Body of pancreas (tissue), 4 donors: ENCODE measurements at regions not wholly inside any gene's neighbourhood (a gene's known extent, or its start where the extent isn't known, plus 50 kb on each side); places are given as distances from the start of the nearest gene placed in this dataset.

ENCODE experiments used
- ATAC-seq: fragments of 150-250 bp; one replicate; pipeline ENCODE4 v1.9.1; 2016
- DNase-seq, 4 donors: peaks; one replicate each; pipeline ENCODE4 v3.0.0-alpha.2; 2019
- H3K27ac ChIP-seq, 4 donors: fragments of 200-600 bp; sonication (generic); 1 replicate in 3 of 4; 2 replicates in 1 of 4; pipeline versions ENCODE4 v1.5.1 to v1.6.1; 2016 to 2019; ENCODE audit warnings: mild to moderate bottlenecking in 1 of 4, mixed read lengths in 1 of 4, moderate library complexity in 1 of 4
- H3K27me3 ChIP-seq, 2 donors: fragments of 200-600 bp; sonication (generic); one replicate each; pipeline ENCODE4 v1.6.0; 2016; ENCODE audit warnings: mild to moderate bottlenecking in 1 of 2
- H3K36me3 ChIP-seq, 2 donors: fragments of 200-600 bp; sonication (generic); replicated peaks in 1 of 2; 2 replicates each; pipeline ENCODE4 v1.5.1; 2016; ENCODE audit warnings: low read depth in 2 of 2; ENCODE audit not compliant: insufficient read depth in 1 of 2
- H3K4me1 ChIP-seq: fragments of 200-600 bp; sonication (generic); one replicate; pipeline ENCODE4 v1.6.0; 2016
- H3K4me3 ChIP-seq, 2 donors: fragments of 200-600 bp; sonication (generic); 1 replicate in 1 of 2; 2 replicates in 1 of 2; pipeline ENCODE4 v1.5.1; 2016 to 2019
- H3K9me3 ChIP-seq, 3 donors: fragments of 200-600 bp; sonication (generic); 1 replicate in 2 of 3; 2 replicates in 1 of 3; pipeline ENCODE4 v1.5.1; 2016
- POLR2A ChIP-seq, 3 donors: fragments of 450-650 bp; IDR thresholded peaks; one replicate each; pipeline ENCODE4 v1.6.1; 2016; ENCODE audit warnings: antibody characterized with exemption in 3 of 3, mild to moderate bottlenecking in 2 of 3
- WGBS, 2 donors: methylation state at CpG; one replicate each; pipeline ENCODE4 v1.1.5; 2017; 5-methylcytosine and 5-hydroxymethylcytosine counted together
- intact Hi-C: fragments of 100-400 bp; cut with DNase I; formaldehyde crosslinking; loops from one replicate; pipeline ENCODE4 v1.15.1; 2023
- TF ChIP-seq, protein P1 (sequence below), 7 experiments: fragments of 450-650 bp in 4 of 7; fragments of 200-600 bp in 3 of 7; sonication (generic) in 3 of 7; IDR thresholded peaks; one replicate each; pipeline ENCODE4 v1.5.1; 2016 to 2019; ENCODE audit warnings: antibody characterized with exemption in 7 of 7

- Histone ChIP-seq H3K36me3 (no peaks in the 10 kb centered on the region), H3K9me3 (no peaks in the 10 kb centered on the region), H3K4me1 (peaks cover 11% of the 10 kb centered on the region), H3K27me3 (no peaks in the 10 kb centered on the region), H3K4me3 (no peak overlapping the region), H3K27ac (no peak overlapping the region)
- no peak for ATAC-seq
- intact Hi-C loops = no loop called here
- TF ChIP-seq POLR2A (IDR thresholded peaks at IDR 0.05) = no peak
- TF ChIP-seq, protein P1, sequence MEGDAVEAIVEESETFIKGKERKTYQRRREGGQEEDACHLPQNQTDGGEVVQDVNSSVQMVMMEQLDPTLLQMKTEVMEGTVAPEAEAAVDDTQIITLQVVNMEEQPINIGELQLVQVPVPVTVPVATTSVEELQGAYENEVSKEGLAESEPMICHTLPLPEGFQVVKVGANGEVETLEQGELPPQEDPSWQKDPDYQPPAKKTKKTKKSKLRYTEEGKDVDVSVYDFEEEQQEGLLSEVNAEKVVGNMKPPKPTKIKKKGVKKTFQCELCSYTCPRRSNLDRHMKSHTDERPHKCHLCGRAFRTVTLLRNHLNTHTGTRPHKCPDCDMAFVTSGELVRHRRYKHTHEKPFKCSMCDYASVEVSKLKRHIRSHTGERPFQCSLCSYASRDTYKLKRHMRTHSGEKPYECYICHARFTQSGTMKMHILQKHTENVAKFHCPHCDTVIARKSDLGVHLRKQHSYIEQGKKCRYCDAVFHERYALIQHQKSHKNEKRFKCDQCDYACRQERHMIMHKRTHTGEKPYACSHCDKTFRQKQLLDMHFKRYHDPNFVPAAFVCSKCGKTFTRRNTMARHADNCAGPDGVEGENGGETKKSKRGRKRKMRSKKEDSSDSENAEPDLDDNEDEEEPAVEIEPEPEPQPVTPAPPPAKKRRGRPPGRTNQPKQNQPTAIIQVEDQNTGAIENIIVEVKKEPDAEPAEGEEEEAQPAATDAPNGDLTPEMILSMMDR (IDR thresholded peaks at IDR 0.05) = no peak
- DNase-seq = no peak
- WGBS, 2 donors = 68 to 69% methylated on average over 7 of the region's 7 CpGs
These were observed 752.0 kb upstream of the GRM7 start for GRCh38 chr3:6108957-6109356.

- 70 to 72% methylated on average over 3 of the region's 3 CpGs for WGBS, 2 donors
- no peak for ATAC-seq
- H3K9me3 ChIP-seq = no peaks in the 10 kb centered on the region
- no peak overlapping the region for H3K27ac ChIP-seq
- H3K4me3 ChIP-seq = no peak overlapping the region
- no peaks in the 10 kb centered on the region for H3K36me3 ChIP-seq
- peaks cover 11% of the 10 kb centered on the region for H3K4me1 ChIP-seq
- intact Hi-C loops = no loop called here
- H3K27me3 ChIP-seq = no peaks in the 10 kb centered on the region
- TF ChIP-seq, protein P1 (IDR thresholded peaks at IDR 0.05) = no peak
- TF ChIP-seq POLR2A (IDR thresholded peaks at IDR 0.05) = no peak
- DNase-seq = no peak
These were observed 750.5 kb upstream of the GRM7 start for GRCh38 chr3:6110451-6110850.

DNA sequence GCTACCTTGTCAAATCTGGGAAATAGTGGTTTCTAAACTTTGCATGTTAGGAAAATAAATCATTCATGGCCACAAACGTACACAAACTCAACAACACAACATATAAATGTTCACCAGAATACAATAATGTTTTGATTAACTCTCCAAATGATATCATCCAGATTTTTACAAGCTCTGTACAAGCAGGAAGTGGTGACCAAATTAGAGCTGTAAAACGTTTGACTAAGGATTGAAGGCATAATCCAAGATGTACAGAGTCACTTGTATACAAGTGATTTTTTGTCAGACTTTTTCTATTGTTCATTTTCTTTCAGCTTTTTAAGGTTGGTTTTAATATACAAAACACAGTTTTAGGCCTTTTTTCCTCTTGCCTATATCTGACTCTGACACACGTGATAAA lies 748.4 kb upstream of the GRM7 start:
- Histone ChIP-seq H3K36me3 (no peaks in the 10 kb centered on the region), H3K27me3 (no peaks in the 10 kb centered on the region), H3K4me3 (no peak overlapping the region), H3K9me3 (no peaks in the 10 kb centered on the region), H3K27ac (no peak overlapping the region), H3K4me1 (peaks cover 11% of the 10 kb centered on the region)
- 55 to 61% methylated on average over 3 of the region's 3 CpGs for WGBS, 2 donors
- intact Hi-C loops = no loop called here
- no peak for ATAC-seq
- TF ChIP-seq, protein P1 (IDR thresholded peaks at IDR 0.05) = no peak
- no peak for TF ChIP-seq POLR2A (IDR thresholded peaks at IDR 0.05)
- no peak for DNase-seq

GRCh38 chr3:6113338-6113737 lies 747.6 kb upstream of the GRM7 start:
- Histone ChIP-seq H3K27ac (no peak overlapping the region), H3K36me3 (no peaks in the 10 kb centered on the region), H3K9me3 (no peaks in the 10 kb centered on the region), H3K27me3 (no peaks in the 10 kb centered on the region), H3K4me3 (no peak overlapping the region), H3K4me1 (peaks cover 11% of the 10 kb centered on the region)
- peak in 1 of 4 donors; percentile 15 for DNase-seq
- WGBS, 2 donors = 26 to 31% methylated on average over 2 of the region's 2 CpGs
- no peak for TF ChIP-seq POLR2A (IDR thresholded peaks at IDR 0.05)
- TF ChIP-seq, protein P1 (IDR thresholded peaks at IDR 0.05) = no peak
- peak; percentile 42 for ATAC-seq
- intact Hi-C loops = no loop called here

DNA sequence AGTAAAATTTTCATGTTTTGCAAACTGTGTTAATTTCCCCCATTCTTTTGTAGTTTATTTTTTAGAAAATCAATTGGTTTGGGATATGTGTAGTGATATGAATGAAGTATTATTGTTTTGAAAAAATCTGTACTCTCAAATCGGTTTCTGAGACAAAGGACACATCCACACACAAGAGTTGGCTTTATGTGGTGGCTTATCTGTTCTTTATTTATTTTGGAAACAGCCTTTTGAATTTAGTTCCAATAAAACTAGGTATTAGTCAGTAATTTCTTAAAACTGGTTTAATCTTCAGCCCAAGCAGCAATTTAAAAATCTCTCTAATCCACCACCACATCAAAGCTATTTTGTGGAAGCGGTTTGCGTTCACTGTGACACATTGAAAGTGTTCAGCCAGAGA lies 741.5 kb upstream of the GRM7 start:
- H3K9me3 ChIP-seq = no peaks in the 10 kb centered on the region
- peak overlapping the region in 1 of 4 donors; percentile 21 for H3K27ac ChIP-seq
- no peaks in the 10 kb centered on the region for H3K27me3 ChIP-seq
- no peak for ATAC-seq
- H3K36me3 ChIP-seq = no peaks in the 10 kb centered on the region
- peaks cover 2% of the 10 kb centered on the region for H3K4me1 ChIP-seq
- intact Hi-C loops = no loop called here
- WGBS, 2 donors = 27 to 50% methylated on average over 3 of the region's 3 CpGs
- TF ChIP-seq POLR2A (IDR thresholded peaks at IDR 0.05) = no peak
- TF ChIP-seq, protein P1 (IDR thresholded peaks at IDR 0.05) = no peak
- H3K4me3 ChIP-seq = no peak overlapping the region
- DNase-seq = no peak
